Activated naive CD8-positive, alpha-beta T cell treated with anti-CD3 and anti-CD28 coated beads, Interleukin-2, amount 50 U/mL, for 24 hours (primary cell): ENCODE measurements at regions not wholly inside any gene's neighbourhood (a gene's known extent, or its start where the extent isn't known, plus 50 kb on each side); places are given as distances from the start of the nearest gene placed in this dataset.

ENCODE experiments used
- ATAC-seq: fragments of 150-1000 bp; cut with Tn5 transposase; one replicate; pipeline ENCODE4 v1.10.0; 2021
- DNase-seq: peaks from one replicate; pipeline ENCODE4 v3.0.0; 2021
- H3K27ac Mint-ChIP-seq: one replicate; pipeline ENCODE4 v1.8.0; 2021; ENCODE audit warnings: mild to moderate bottlenecking, mixed read lengths
- H3K27me3 Mint-ChIP-seq: one replicate; pipeline ENCODE4 v1.8.0; 2021; ENCODE audit warnings: mixed read lengths
- H3K36me3 Mint-ChIP-seq: one replicate; pipeline ENCODE4 v1.8.0; 2021; ENCODE audit warnings: low read depth, mixed read lengths
- H3K4me1 Mint-ChIP-seq: one replicate; pipeline ENCODE4 v1.8.0; 2021; ENCODE audit warnings: mixed read lengths
- H3K4me3 Mint-ChIP-seq: one replicate; pipeline ENCODE4 v1.8.0; 2021; ENCODE audit warnings: mild to moderate bottlenecking, moderate library complexity, mixed read lengths
- H3K9me3 Mint-ChIP-seq: one replicate; pipeline ENCODE4 v1.8.0; 2021; ENCODE audit warnings: mixed read lengths

DNA sequence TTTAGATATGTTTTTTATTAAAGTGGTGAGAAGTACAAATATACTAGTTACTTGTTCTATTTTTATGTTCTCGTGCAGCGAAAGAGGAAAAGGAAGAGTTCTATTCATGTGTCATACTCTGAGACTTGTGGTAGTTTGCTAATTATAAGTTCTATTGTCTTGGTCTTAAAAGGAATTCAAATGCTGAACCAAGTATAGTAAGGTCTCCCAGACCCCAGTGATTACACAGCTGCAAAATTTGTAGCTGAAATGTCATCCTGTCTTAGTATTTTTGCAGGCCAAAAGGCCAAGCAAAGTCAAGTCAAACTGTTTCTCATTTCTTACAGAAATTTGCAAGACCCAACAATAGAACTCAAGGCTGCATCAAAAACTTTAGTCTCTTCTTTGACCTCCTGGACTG is 268.7 kb downstream of the CHRM3 start:
- Mint-ChIP-seq H3K27me3 (no peaks in the 10 kb centered on the region), H3K27ac (no peak overlapping the region), H3K4me1 (no peaks in the 10 kb centered on the region), H3K9me3 (no peaks in the 10 kb centered on the region), H3K36me3 (no peaks in the 10 kb centered on the region), H3K4me3 (no peak overlapping the region)
- ATAC-seq, result no peak
- no peak for DNase-seq

DNA sequence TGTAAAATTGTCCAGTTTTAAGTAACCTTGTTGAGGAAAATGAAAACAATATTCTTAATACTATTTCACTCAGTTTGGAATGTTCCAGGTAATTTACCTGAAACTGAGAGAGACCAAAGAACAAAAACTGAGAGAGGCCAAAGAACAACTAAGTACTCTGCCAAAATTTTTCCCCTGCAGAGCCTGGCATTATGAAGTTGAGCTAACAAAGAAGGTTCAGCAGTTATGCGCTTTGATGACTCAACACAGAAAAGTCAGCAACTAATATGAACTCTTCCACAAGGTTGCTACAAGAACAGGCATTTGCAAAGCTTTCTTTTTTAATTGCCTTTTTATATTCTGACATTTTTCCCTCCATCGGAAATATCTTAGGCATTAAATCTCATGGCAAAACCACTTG is 270.9 kb downstream of the CHRM3 start:
- Mint-ChIP-seq H3K27me3 (no peaks in the 10 kb centered on the region), H3K9me3 (no peaks in the 10 kb centered on the region), H3K36me3 (no peaks in the 10 kb centered on the region), H3K4me1 (peaks cover 3% of the 10 kb centered on the region), H3K27ac (no peak overlapping the region), H3K4me3 (no peak overlapping the region)
- ATAC-seq (no peak), DNase-seq (no peak)

DNA sequence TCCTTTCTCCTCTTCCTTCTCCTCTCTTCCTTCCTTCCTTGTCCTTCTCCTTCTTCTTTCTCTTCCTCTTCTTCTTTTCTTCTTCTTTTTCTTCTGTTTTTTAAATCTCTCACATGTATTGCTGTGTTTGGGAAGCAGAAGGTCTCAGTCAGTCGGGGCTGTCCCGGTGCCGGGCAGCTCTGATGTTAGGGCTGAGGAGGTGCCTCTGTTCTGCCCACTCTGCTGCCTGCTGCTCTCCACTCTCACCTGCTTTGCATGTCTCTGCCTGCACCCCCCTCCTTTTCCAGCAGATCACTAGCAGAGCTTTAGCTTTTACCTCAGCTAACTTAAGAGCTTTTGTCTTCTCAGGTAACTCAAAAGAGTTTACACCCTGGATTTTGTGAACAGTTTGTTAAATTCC is 276.6 kb downstream of the CHRM3 start:
- H3K27me3 Mint-ChIP-seq, result no peaks in the 10 kb centered on the region
- H3K4me3 Mint-ChIP-seq, result no peak overlapping the region
- H3K36me3 Mint-ChIP-seq, result no peaks in the 10 kb centered on the region
- peak; percentile 49 for ATAC-seq
- peaks cover 11% of the 10 kb centered on the region for H3K4me1 Mint-ChIP-seq
- H3K9me3 Mint-ChIP-seq, result no peaks in the 10 kb centered on the region
- no peak overlapping the region for H3K27ac Mint-ChIP-seq
- DNase-seq, result no peak

DNA sequence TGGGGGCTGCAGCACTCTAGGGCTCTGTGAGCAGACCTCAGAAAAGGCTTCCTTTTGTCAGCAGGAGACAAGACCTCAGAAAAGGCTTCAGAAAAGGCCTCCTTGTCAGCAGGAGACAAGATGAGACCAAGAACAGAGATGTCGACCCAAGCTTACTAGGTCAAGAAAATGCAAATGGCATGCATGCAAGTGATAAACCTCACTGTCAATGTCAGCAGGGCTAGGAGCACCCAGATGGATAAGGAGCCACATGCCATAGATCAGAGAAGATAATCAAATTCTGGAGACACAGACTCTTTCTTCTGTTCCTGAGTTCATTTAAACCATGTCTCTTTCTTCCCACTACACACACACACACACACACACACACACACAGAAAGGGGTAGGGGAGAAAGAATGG is 285.9 kb downstream of the CHRM3 start:
- no peak overlapping the region for H3K4me3 Mint-ChIP-seq
- H3K9me3 Mint-ChIP-seq, result no peaks in the 10 kb centered on the region
- no peak overlapping the region for H3K27ac Mint-ChIP-seq
- DNase-seq, result no peak
- no peak for ATAC-seq
- no peaks in the 10 kb centered on the region for H3K36me3 Mint-ChIP-seq
- H3K27me3 Mint-ChIP-seq, result no peaks in the 10 kb centered on the region
- no peaks in the 10 kb centered on the region for H3K4me1 Mint-ChIP-seq

DNA sequence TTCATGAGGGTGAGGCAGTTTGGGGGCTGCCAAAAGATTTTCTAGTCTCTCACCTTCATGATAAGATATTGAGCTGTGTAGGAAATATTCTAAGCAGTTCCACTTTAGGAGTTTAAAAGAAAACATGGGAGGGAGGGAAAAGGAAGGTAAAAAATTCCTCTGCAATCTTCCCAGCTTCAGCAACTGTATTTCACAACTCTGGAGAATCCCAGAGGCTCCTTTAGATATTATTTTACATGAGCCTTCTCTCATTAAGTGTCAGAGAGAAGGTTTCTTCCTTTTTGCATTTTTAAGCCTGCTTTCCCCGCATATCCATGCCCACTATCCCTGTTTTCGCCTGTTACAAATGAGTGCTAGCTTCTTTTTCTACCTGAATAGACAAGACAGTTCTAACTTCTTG is 289.4 kb downstream of the CHRM3 start:
- H3K4me1 Mint-ChIP-seq, result no peaks in the 10 kb centered on the region
- peaks cover 2% of the 10 kb centered on the region for H3K9me3 Mint-ChIP-seq
- DNase-seq, result no peak
- no peaks in the 10 kb centered on the region for H3K36me3 Mint-ChIP-seq
- no peak overlapping the region for H3K27ac Mint-ChIP-seq
- no peak overlapping the region for H3K4me3 Mint-ChIP-seq
- no peak for ATAC-seq
- H3K27me3 Mint-ChIP-seq, result no peaks in the 10 kb centered on the region

DNA sequence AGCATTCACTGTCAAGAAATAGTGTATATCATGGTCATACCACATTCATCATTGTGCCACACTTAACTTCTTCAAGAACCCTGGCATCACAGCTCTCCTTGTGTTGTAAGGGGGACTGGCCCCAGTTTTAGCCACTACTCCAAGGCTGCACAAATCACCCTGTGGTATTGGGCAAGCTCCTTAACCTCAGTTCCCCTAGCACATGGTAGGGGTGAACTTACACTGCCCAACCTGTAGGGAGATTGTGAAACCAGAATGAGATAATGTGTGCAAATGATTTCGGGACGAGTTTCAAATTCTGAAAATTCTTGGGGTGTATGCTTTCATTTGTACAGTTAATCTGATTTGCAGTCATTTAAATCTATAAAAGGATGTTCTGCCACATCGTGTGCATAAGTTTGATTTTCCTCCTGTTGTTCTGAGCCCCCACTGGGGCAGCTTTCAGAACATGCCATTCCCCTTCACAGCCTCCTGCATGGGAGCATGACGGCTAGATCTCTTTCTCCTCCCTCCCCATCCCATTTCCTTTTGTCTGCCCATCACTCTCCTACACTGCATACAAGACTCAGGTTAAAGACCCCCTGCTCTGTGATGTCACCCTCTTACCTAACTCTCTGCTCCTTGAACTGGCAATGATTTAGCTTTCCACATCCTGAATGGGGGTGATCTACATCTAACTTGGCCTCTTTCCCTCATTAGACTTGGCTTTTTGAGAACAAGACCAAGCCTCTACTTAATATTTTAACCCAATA is 290.3 kb downstream of the CHRM3 start:
- ATAC-seq (no peak), DNase-seq (no peak)
- H3K27ac Mint-ChIP-seq, result no peak overlapping the region
- no peaks in the 10 kb centered on the region for H3K27me3 Mint-ChIP-seq
- H3K9me3 Mint-ChIP-seq, result peaks cover 5% of the 10 kb centered on the region
- H3K4me1 Mint-ChIP-seq, result no peaks in the 10 kb centered on the region
- H3K4me3 Mint-ChIP-seq, result no peak overlapping the region
- H3K36me3 Mint-ChIP-seq, result no peaks in the 10 kb centered on the region

DNA sequence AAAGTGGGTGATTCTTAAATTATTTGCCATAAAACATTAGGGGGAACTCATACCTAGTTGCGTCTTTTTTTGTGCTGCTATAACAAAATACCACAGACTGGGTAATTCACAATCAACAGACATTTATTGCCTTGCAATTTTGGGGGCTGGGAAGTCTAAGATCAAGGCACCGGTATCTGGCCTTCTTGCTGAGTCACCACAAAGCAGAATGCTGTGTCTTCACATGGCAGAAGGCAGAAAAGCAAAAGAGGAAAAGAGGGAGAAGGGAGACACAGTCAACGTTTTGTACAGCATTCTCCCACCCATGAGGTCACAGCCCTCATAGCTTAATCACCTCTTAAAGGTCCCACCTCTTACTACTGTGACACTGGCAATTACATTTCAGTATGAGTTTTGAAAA is 291.0 kb downstream of the CHRM3 start:
- Mint-ChIP-seq H3K27me3 (no peaks in the 10 kb centered on the region), H3K36me3 (no peaks in the 10 kb centered on the region), H3K4me3 (no peak overlapping the region), H3K4me1 (no peaks in the 10 kb centered on the region), H3K9me3 (peaks cover 5% of the 10 kb centered on the region), H3K27ac (no peak overlapping the region)
- DNase-seq (no peak), ATAC-seq (no peak)

DNA sequence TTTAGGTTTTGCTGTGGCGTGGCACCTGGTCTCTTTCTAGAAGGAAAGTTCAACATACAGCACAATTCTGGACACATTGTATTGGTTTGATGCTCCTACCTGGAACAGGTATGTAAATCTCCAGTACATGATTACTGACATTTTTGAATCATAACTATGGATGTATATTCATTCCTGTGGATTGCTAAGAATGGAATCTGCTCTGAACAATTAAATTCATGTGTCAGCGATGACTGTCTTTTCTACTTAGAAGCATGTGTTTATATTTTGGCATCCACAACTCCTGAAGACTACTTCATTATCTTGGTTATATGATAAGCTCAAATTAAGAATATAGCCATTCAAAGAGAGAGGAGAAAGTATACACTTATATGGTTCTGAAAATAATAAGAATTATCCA is 291.8 kb downstream of the CHRM3 start:
- Mint-ChIP-seq H3K4me1 (no peaks in the 10 kb centered on the region), H3K9me3 (peaks cover 5% of the 10 kb centered on the region), H3K4me3 (no peak overlapping the region), H3K27me3 (no peaks in the 10 kb centered on the region), H3K27ac (no peak overlapping the region), H3K36me3 (no peaks in the 10 kb centered on the region)
- no peak for ATAC-seq
- DNase-seq, result no peak

DNA sequence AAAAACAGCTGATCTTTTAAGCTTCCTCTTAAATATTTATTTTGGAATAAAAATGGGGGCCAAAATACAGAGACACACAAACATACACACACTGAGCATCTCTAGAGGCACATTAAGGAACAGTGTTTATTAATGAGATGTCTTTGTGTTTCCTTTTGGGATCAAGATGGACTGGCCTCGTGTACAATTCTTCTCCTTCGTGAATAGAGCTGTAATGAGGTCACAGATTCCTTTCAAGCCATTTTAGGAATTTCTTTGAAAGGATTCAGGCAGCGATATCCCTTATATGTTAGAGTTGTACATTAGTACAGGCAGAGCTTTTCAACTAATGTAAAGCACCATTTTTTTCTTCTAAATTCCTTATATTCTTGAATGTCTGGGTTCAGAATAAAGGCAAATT is 295.7 kb downstream of the CHRM3 start:
- Mint-ChIP-seq H3K27ac (no peak overlapping the region), H3K9me3 (peaks cover 5% of the 10 kb centered on the region), H3K4me3 (no peak overlapping the region), H3K27me3 (no peaks in the 10 kb centered on the region), H3K36me3 (no peaks in the 10 kb centered on the region), H3K4me1 (no peaks in the 10 kb centered on the region)
- no peak for ATAC-seq
- DNase-seq, result no peak

DNA sequence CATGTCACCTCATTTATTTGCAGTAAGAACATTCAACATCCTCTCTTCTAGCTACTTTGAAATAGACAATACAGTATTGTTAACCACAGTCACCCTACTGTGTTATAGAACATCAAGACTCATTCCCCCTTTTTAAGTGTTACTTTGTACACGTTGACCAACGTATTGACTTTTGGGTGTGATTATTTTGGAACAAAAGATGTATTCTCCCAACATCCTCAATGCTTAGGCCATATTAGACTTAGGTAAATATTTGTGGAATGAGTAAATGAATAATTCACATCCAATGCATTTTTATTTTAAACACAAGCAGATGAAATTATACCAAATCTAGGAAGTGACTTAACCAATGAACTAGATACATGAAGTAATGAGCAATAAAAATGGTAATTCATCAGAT is 296.6 kb downstream of the CHRM3 start:
- no peak overlapping the region for H3K27ac Mint-ChIP-seq
- no peak for ATAC-seq
- peaks cover 5% of the 10 kb centered on the region for H3K9me3 Mint-ChIP-seq
- no peaks in the 10 kb centered on the region for H3K27me3 Mint-ChIP-seq
- no peaks in the 10 kb centered on the region for H3K36me3 Mint-ChIP-seq
- no peaks in the 10 kb centered on the region for H3K4me1 Mint-ChIP-seq
- no peak overlapping the region for H3K4me3 Mint-ChIP-seq
- no peak for DNase-seq

DNA sequence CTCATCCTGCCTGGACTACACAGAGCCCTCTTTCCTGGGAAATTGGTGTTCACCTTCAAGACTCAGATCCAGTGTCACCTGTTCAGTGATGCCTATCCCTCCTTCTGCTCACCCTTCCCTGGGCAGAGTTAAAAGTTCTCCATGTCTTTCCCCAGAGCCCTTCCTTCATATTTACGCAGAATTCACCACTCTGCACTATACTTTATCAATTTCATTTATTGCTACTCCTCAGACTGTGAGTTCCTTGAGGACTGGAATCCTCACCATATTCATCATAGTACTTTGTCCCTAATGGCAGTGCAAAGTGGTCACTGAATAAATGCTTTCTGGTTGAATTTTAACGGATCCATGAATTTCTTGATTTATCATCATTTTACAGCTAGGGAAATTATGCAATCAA is 300.0 kb downstream of the CHRM3 start:
- ATAC-seq (no peak), DNase-seq (no peak)
- H3K9me3 Mint-ChIP-seq, result no peaks in the 10 kb centered on the region
- no peak overlapping the region for H3K27ac Mint-ChIP-seq
- H3K36me3 Mint-ChIP-seq, result no peaks in the 10 kb centered on the region
- H3K4me3 Mint-ChIP-seq, result no peak overlapping the region
- H3K4me1 Mint-ChIP-seq, result no peaks in the 10 kb centered on the region
- no peaks in the 10 kb centered on the region for H3K27me3 Mint-ChIP-seq

DNA sequence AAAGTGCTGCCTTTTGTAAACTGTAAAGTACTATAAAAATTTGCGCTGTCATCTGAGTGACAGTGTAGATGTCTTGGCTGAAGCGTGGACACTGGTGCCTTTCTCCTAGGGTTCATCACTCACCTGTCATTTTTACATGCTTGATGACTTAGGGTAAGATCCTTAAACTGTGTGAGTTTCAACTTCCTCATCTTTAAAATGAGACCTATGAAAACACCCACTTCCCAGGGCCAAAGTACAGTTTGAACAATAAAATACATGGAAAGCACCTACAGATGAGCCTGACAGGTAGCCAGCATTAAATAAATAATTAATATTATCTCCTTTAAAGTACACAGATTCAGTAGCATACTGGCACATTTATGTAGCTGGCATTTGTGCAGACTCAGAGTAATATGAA is 309.9 kb downstream of the CHRM3 start:
- H3K27me3 Mint-ChIP-seq, result no peaks in the 10 kb centered on the region
- ATAC-seq, result no peak
- H3K27ac Mint-ChIP-seq, result no peak overlapping the region
- H3K4me3 Mint-ChIP-seq, result no peak overlapping the region
- H3K4me1 Mint-ChIP-seq, result peaks cover 3% of the 10 kb centered on the region
- H3K36me3 Mint-ChIP-seq, result no peaks in the 10 kb centered on the region
- peaks cover 6% of the 10 kb centered on the region for H3K9me3 Mint-ChIP-seq
- no peak for DNase-seq

DNA sequence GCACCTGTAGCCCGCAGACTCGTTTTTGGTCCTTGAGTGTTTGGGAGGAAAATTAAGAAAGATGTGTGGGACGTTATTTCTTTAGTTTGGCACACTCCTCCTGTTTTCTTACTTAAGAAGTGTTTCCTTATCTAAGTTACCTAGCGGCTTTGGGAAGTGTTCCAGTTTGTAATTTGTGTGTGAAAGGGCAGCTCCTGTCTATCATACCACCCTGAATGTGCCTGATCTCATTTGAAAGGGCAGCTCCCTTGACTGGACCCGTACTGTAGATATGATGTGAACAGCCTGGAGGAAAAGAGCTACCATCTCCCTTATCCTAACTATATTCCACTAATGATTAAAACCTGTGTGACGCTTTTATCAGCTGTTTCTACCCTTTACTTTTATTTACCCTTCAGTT is 314.3 kb downstream of the CHRM3 start:
- Mint-ChIP-seq H3K36me3 (peaks cover 13% of the 10 kb centered on the region), H3K27me3 (no peaks in the 10 kb centered on the region), H3K4me1 (no peaks in the 10 kb centered on the region), H3K9me3 (peaks cover 6% of the 10 kb centered on the region), H3K4me3 (no peak overlapping the region), H3K27ac (no peak overlapping the region)
- ATAC-seq (no peak), DNase-seq (no peak)

DNA sequence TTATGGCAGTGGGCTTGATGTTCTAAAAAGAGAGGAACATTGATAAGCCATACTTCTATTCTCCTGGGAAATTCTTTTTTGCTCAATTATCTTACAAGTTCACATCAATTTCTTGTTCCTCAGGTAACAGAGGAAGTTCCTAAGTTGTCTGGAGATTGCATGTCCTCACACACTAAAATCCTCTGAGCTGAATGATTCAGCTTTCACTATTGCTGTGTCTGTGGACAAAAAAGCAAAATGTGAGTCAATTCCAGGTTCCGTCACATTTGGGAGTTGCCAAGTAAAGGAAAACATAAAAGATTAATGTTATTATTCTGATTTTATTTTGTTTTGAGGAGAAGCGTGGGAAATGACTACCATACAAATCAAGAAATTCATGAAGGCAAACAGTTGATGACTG is 316.7 kb downstream of the CHRM3 start:
- Mint-ChIP-seq H3K9me3 (no peaks in the 10 kb centered on the region), H3K27ac (peak overlapping the region; percentile 10), H3K36me3 (peaks cover 20% of the 10 kb centered on the region), H3K4me3 (no peak overlapping the region), H3K4me1 (peaks cover 2% of the 10 kb centered on the region), H3K27me3 (no peaks in the 10 kb centered on the region)
- ATAC-seq (no peak), DNase-seq (no peak)

DNA sequence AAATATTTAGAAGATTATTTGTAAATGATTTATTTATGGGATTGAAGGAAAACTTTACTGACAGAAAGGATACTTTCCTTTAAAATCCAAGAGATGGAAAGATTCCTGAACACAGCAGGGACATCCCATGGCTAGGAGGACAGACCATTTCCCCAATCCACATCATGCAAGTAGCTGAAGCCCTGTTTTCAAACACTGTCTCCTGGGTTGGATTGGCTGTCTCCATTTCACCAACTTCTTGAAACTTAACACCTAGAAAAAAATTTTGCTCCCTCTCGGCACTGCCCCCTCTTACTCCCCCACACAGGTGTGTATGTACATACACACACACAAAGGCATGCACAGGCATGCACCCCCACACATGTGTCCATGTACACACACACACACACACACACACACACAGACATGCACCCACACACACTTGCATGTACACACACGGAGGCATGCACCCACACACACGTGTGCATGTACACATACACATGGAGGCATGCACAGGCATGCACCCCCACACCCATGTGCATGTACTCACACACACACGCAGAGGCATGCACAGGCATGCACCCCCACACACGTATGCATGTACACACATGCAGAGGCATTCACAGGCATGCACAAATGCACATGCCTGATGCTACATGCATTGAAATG is 320.0 kb downstream of the CHRM3 start:
- Mint-ChIP-seq H3K4me3 (no peak overlapping the region), H3K36me3 (peaks cover 43% of the 10 kb centered on the region), H3K9me3 (peaks cover 7% of the 10 kb centered on the region), H3K4me1 (peaks cover 13% of the 10 kb centered on the region), H3K27ac (no peak overlapping the region), H3K27me3 (no peaks in the 10 kb centered on the region)
- DNase-seq (no peak), ATAC-seq (no peak)

DNA sequence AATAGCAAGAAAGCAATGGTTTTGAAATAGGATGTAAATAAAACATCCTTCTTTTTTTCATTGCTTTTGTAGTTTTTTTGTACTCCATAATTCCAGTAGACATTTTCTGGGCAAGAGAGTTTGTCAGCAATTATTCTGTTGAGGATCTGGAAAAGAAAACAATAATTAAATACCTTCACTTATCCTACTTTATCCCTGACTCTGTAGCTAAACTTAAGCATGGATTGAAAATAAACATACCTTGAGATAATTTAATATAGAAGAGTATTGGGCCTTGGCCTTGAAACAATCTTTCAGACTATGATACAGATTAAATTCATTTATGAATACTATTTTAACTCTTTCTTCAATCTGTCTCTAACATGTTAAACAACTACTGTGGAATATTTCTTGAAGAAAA is 321.2 kb downstream of the CHRM3 start:
- no peak overlapping the region for H3K27ac Mint-ChIP-seq
- DNase-seq, result no peak
- H3K9me3 Mint-ChIP-seq, result peaks cover 7% of the 10 kb centered on the region
- no peaks in the 10 kb centered on the region for H3K27me3 Mint-ChIP-seq
- H3K36me3 Mint-ChIP-seq, result peaks cover 49% of the 10 kb centered on the region
- H3K4me3 Mint-ChIP-seq, result no peak overlapping the region
- H3K4me1 Mint-ChIP-seq, result peaks cover 14% of the 10 kb centered on the region
- ATAC-seq, result no peak
